CD4-positive, alpha-beta T cell treated with Interleukin-15 for 1 hour (primary cell): ENCODE measurements at regions not wholly inside any gene's neighbourhood (a gene's known extent, or its start where the extent isn't known, plus 50 kb on each side); places are given as distances from the start of the nearest gene placed in this dataset.
A peak's percentile ranks its signal among the peaks of the same experiment; 100 is the strongest.

Experiments
- DNase-seq: peaks from one replicate; pipeline ENCODE4 v3.0.0-alpha.2; 2020

DNA sequence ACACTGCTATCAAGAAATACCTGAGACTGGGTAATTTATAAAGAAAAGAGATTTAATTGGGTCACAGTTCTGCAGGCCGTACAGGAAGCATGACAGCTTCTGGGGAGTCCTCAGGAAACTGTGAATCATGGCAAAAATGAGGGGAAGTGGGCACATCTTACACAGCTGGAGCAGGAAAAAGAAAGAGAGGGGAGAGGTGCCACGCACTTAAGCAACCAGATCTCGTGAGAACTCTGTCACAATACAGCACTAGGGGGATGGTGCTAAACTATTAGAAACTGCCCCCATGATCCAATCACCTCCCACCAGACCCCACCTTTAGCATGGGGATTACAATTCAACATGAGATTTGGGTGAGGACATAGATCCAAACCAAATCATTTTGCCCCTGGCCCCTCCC, 105.5 kb upstream of the CPLX2 start:
- DNase-seq, result no peak

DNA sequence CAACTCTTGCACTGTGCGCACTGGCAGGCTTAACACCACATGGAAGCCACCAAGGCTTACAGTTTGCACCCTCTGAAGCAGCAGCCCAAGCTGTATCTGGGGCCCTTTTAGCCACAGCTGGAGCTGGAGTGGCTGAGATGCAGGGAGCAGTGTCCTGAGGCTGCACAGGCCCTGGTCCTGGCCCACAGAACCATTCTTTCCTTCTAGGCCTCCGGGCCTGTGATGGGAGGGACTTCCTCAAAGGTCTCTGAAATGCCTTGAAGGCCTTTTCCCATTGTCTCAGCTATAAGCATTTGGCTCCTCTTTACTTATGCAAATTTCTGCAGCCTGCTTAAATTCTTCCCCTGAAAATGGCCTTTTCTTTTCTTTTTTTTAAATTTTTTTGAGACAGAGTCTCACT, 104.4 kb upstream of the CPLX2 start:
- DNase-seq, result no peak

DNA sequence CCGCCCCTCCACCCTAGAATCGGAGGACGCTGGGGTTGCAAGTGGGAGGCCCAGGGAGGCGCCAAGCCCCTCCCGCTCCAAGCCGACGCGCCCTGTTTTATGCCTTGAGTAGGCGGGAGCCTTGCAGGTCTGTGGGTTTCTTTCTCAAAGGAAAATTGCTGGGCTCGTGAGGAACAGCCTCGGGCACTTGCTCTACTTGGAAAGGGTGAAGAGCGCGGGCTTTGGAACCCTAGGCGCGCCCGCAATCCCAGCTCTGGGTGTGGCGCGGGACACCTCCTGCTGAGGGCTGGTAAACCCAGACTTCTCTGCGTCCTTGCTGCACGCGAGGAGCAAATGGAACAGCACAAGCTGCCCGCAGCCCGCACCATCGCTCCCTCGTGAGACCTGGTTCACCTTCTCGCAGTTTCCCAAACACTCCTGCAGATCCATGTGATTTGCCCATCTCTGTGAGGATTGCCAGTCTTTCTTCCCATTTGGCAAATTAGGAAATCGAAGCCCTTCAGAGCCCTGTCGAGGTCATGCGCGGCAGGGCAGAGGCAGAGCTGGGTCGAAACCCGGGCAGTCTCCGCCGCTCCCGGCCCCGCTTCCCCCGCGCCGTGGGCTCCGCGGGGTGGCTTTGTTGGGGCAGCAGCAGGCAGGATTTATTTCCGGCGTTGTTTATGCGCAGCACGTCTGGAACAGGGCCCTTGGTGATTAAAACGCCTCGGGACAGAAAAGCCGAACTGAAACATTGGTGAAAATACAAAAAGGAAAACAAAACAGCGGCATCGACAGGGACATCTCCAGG, 98.4 kb upstream of the CPLX2 start:
- no peak for DNase-seq

DNA sequence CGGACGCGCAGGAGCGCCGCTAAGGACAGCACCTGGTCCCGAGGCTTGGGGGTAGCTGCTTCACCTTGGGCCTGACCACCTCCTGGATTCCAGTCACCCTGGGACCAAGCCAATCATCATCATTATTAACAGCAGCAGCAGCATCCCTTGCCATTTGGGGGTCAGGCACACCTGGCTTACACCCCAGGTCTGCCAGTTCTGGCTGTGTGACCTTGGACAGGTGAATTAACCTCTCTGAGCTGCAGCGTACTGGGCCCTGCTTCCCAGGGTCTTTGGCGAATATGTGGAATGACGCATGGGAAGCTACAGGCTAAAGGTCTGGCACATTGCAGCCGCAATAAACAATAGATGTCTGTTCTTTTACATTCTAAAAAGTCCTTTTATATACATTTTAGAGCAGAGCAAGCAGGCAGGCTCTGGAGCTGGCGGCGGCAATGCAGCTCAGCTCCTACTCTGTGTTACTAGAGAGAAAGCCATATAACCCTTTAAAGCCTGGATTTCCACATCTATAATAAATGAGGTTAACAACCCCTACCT, 97.8 kb upstream of the CPLX2 start:
- no peak for DNase-seq

DNA sequence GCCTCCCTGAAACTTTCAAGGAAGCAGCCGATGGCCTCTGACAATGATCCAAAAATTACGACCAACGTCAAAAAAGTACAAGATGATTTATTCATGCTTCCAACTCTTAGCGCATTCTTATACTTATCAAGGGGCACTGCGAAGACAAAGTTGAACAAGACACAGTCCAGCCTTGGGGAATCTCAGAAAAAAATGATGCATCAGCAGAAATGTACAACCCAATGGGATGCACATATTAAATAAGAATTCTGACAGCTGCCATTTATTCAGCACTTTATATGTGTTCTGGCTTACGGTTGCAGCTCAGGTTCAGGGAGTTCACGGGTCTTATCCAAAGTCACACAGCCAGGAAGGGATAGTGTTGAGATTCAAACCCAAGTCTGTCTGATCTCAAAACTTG, 96.0 kb upstream of the CPLX2 start:
- no peak for DNase-seq

DNA sequence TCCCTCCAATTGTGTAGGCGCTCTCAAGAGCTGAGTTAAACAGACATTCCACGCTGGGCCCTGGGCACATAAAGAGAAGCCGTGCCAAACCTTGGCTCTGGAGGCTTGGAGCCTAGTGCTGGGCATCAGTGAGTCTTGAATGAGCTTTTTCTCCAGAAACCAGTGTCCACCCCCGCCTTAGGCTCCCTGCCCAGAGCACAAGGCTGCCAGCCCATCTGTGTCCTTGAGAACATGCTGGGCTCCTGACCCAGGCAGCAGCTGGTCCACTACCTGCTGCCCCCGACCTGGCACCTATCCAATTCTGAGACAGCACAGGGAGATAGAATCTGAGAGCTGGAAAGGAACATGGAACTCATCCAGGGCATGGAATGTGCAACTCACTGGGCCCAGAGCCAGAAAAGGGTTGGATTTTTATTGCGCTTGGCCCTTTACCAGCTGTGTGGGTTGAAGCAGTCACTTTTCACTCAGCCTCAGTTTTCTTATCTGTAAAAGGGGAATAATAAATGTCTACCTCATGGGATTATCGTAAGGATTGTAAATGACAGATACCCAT, 92.4 kb upstream of the CPLX2 start:
- DNase-seq, result no peak

DNA sequence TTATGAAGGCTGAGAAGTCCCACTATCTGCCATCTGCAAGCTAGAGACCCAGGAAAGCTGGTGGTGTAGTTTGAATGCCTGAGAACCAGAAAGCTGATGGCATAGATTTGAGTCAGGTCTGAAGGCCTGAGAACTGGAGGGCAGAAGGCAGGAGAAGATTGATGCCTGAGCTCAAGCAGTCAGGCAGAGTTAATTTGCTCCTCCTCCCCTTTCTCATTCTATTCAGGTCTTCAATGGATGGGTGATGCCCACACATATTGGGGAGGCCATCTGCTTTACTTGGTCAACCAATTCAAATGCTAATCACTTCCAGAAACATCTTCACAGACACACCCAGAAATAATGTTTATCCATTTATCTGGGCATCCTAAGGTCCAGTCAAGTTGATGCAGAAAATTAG, 87.6 kb upstream of the CPLX2 start:
- DNase-seq, result no peak

DNA sequence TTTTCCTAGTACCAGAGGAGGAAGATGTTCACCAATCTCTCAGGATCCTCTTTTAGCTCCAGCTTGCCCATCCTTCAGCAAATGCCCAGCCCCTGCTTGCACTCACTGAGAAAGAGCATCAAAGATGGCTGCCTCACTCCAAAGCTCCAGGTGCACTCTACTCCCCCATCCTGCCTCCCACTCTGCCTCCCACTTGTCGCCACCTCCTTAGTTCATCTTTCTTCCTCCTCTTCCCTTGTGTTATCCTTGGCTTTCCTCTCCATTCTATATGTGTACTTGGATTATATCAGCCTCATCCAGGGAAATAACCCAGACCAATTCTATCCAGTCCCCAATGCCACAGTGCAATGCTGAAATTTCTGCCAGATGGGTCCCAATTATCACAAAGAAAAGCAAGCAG, 87.1 kb upstream of the CPLX2 start:
- no peak for DNase-seq

DNA sequence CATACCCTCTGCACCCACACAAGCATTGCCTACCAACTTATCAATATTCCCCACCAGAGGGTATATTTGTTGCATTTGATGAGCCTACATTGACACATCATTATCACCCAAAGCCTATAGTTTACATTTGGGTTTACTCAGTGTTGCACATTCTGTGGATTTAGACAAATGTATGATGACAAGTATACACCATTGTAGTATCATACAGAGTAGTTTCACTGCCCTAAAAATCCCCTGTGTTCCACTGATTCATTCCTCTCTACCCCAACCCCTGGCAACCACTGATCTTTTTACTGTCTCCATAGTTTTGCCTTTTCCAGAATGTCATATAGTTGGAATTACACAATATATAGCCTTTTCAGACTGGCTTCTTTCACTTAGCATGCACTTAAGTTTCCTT, 85.7 kb upstream of the CPLX2 start:
- DNase-seq, result no peak

DNA sequence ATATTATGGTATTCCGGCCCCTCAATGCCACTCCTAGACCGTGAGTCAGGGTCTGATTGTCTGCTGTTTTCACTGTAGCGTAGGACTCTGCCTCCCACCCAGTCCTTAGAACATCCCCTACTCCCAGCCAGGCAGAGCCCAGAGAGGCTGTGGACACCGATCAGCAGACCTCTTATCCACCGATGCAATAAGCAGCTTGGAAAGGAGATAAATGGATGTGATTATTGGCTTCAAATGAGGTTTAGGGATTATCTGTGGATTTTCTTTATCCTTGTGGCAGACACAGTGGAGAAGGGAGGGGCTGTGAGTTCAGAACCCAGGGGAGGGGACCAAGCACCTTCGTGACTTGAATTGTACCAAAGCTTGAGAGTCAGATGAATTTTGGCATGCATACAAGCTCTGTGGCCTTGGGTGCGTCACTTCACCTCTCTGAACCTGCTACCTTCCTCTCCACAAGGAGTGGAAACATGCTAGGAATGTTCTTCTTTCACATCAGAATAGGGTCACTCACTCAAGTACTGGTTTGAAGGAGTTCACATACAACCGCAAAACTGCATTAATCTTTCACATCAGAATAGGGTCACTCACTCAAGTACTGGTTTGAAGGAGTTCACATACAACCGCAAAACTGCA, 83.1 kb upstream of the CPLX2 start:
- no peak for DNase-seq

DNA sequence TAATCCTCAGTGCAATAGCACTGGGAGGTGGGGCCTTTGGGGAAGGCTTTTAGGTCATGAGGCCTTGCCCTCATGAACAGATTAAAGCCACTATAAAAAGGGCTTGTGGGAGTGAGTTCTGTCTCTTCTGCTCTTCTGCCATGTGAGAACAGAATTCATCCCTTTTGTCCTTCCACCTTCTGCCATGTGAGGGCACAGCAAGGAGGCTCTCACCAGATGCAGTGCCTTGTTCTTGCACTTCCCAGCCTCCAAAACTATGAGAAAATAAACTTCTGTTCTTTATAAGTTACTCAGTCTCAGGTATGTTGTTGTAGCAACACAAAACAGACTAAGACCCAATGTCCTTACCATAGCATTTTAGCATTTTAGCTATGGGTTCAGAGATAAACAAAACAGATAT, 81.7 kb upstream of the CPLX2 start:
- DNase-seq, result no peak

DNA sequence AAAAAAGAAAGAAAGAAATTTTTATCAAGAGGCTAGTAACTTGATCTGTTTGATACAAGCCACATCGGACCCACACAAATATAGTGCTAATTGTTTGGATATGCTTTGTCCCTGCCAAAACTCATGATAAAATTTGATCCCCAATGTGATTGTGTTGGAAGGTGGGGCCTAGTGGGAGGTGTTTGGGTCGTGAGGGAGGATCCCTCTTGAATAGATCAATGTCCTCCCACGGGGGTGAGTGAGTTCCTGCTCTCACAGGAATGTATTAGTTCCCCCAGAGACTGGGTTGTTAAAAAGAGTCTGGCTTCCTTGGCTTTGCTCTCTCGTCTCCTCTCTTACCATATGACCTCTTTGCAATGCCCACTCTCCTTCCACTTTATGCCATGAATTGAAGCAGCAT, 80.6 kb upstream of the CPLX2 start:
- DNase-seq, result no peak

DNA sequence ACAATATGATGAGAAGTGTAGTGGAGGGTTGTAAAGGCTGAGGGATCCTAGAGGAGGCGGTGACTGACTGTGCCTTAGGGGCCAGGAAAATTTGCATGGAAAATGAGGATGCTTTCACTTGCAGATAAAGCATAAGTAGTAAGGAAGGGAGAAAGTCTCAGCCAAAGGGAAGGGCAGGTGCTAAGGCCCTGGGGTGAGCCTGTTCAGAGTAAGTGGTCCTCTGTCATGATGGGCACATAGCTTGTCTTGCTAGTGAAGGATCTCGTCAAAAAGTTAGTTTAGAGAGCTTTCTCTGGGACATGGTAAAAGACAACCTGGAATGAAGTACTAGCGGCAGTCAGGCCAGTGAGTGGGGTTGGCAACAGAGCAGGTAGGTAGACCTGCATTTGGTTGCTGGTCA, 75.4 kb upstream of the CPLX2 start:
- no peak for DNase-seq

DNA sequence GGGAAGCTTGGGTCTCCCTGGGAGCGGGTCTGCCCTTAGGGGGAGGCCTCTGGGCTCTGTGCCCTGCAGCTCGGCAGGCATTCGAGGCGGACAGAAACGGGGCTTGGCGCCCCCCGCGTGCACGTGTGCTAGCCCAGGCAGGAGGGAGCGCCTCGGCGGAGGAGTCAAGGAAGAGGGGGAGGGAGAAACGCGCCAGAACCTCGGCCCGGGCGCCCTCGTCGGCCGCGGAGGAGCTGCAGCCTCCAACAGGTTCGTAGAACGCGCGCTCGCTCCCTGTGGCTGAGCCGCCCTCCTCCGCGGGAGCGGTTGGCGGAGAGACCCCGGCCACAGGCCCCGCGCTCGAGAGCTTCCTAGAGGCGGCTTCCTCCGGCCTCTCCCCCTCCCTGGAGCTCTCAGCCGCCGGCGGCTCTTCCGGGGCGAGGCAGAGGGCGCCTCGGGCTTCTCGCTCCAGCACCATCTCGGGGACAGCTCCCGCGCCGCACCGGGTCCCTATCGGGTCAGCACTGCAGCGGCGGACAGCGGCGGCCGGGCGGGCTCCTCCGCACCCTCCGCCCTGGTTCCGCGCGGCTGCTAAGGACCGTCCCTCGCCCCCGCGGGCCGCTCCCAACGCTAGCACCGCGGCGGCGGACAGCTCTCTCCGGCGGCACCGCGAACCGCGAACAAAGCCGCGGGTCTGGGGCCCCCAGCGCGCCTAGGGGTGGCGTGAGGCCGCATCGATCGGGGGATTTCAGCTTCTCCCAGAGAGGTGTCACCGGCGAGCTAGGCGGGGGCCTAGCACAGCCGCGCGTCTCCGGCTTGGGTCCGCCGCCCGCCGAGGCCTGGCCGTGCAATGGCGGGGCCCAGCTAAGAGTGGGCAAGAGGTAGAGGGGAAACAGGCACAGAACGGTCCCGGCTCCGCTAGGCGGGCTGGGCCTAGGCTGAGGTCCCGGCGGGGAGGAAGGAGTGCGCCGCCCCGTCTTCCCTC, 74.6 kb upstream of the CPLX2 start:
- peak; percentile 65 for DNase-seq

DNA sequence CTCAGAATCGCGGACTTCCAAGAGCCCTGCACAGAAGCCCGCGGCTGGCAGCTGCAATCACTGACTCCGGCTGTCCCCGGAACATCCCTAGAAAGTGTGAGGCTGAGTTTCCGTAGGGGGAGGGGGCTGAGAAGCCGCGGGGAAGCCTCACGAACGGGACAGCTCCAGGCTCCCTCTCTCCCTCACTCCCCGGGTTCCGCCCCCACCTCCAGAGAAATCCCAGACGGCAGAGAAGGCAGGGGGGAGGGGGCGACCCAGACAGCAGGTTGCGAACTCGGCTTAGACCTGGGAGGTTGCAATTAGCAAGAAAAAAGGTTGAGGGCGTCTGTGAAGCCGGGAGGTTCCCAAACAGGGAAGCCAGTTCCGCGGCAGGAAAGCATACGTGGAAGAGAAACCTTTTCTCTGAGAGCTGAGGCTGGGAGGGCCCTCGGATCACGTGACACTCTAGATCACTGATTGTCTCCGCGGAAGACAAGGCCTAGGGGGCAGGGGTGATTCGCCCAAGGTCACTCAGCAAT, 73.8 kb upstream of the CPLX2 start:
- no peak for DNase-seq

DNA sequence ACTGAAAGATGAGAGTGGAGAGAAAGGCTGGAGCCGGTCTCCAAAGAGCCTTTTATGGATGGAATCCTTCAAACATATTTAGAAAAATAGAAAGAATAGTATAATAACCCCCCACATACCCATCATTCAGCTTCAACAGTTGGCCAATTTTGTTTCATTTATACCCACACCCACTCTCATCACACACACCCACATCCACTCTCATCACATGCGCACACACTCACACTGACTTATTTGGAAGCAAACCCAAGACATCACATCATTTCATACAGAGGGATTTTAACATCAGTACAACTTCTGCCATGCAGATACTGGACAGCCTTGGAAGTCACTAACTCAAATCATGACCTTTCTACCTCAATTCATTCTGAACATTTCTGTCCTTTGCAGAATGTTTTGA, 72.8 kb upstream of the CPLX2 start:
- no peak for DNase-seq

DNA sequence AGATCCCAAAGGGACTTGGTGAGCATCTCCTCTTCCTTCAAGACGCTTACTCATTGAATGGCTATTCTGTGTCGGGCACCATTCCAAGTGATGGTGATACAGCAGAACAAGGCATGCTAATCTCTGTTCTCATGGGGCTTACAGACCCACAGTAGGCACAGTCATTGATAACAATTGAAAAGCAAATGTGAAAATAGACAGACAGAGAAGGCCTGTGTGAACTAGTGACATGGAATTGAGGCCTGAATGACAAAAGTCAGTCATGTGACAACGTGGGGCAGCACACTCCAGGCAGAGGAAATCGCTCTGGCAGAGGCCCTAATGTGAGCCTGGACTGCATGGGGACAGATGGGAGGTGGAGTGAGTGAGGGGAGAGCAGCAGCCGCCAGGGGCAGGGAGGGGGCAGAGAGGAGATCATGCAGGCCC, 70.7 kb upstream of the CPLX2 start:
- no peak for DNase-seq

DNA sequence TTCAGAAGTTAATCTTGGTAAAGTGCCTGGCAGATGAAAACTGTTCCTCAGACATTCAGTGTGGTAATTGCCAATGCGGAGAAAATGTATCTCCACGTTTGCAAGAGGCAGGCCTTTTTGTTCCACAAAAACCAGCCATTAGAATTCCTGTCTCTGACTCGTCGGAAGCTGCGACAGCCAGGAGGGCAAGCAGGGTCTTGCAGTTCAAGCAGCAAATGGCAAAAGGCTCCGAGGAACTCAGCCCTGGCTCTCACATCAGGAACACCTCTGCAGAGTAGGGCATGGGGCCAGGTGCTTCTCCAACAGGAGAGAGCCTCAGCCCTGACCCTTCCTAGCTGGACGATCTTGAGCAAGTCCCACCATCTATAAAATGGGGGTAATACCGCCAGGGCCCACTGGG, 69.0 kb upstream of the CPLX2 start:
- DNase-seq, result no peak

DNA sequence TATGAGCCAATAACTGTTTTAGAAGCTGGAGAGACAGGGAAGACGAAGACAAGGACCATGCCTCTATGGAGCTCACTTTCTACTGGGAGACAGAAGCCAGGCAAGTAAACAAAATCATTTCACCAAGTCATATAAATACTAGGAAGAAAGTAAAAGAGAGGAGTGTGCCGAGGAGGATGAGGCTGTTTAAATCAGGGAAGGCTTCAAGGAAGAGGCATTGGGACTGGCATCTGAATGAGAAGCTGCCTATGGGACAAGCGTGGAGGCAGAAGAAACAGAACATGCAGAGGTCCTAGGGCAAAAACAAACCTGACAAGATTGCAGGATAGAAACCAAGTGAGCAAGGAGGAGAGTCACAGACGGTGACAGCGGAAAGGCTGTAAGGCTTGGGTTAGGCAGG, 68.1 kb upstream of the CPLX2 start:
- DNase-seq, result no peak

DNA sequence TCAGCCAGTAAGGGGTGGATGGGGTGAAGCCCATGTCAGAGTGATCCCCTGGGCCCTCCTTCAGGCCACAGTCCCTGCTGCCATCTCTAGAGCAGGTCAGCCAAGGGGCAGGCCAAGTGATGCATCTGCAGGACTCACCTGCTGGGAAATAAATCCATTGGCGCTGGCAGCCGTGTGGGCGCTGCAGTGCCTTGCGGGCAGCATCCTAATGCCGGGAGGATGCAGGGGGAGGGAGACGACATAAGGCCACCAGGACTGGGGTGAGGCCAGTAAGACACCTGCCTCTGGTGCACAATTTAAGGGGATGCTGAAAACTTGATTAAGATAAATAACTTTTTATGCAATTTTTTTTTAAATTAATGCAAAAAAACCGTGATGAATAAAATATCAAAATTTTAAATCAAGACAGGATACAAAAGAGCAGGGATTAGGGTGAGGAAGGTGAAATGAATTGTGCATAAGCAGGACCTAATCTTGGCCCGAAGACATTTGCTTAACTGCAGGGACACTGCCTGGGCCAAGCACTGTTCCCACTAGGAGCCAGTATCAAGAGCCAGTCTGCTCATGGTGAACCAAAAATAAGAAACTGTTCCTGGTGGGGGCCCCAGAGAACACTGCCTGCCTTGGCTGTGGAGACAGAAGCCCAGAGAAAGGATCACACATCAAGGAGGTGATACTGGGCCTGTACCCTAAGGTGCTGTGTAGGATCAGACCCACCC, 67.5 kb upstream of the CPLX2 start:
- no peak for DNase-seq

DNA sequence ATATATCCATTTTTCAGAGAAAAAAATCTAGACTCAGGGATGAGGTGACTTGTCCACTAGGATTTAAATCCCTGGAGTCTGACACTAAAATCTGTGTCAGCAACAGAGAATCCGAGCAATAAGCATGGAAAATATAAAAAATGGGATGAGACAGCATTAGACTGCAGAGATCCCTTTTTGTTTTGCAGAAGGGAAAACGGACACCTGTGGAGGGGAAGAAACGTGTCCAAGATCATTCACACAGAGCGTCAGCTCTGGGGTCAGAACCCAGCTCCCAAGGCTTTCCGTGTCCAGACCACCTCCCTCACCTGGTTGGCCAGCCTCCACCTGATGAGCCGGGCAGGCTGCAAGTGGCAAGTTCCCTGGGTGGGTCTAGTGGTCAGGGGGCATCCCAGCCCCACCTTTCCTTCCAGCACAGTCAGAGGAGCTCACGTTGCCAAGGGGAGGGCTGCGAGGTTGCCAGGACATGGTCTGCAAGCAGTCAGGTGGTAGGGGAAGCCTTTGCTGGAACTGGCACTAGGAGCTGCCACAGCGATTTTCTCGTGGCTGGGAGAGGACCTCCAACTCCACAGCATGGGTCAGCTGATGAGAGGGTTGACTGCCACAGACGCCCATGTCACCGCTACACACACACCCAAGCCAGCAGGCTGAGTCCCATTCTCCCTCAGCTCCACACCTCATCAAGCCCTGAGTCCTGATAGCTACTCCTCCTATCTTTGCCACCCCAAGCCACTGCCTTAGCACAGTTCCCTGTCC, 65.9 kb upstream of the CPLX2 start:
- DNase-seq, result no peak
